GF-D8 (cell line): ENCODE measurements at regions not wholly inside any gene's neighbourhood (a gene's known extent, or its start where the extent isn't known, plus 50 kb on each side); places are given as distances from the start of the nearest gene placed in this dataset.

Source experiments
- DNase-seq: peaks from one replicate; lab custom pipeline; 2025; lab: John Stamatoyannopoulos, UW

DNA sequence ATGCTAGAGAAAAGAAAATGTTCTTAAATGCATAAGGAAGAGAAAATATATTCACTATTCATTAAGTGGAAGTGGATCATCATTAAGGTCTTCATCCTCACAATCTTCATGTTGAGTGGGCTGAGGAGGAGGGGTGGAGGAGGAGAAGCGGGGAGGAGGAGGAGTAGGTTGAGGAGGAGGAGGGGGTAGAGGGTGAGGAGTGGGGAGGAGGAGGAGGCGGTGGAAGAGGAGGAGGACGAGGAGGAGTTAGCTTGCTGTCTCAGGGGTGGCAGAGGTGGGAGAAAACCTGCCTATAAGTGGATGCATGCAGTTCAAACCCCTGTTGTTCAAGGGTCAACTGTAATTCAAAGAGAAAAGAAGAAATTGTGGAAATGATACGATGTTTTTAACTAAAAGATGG is 71.6 kb downstream of the MYEOV start:
- no peak for DNase-seq

DNA sequence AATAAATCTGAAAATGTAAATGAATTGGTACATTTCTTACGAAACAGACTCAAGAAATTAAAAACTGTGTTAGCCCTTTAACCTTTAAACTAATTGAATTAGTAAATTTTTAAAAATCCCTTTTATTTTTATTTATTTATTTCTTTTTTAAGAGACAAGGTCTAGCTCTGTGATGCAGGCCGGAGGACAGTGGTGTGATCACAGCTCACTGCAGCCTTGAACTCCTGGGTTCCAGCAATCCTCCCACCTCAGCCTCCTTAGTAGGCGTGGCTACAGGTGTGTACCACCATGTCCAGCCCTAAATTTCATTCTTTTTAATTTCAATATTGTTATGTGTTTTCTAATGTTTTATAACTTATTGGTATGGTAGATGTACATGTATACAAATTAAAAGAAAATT is 72.6 kb downstream of the MYEOV start:
- DNase-seq, result no peak

DNA sequence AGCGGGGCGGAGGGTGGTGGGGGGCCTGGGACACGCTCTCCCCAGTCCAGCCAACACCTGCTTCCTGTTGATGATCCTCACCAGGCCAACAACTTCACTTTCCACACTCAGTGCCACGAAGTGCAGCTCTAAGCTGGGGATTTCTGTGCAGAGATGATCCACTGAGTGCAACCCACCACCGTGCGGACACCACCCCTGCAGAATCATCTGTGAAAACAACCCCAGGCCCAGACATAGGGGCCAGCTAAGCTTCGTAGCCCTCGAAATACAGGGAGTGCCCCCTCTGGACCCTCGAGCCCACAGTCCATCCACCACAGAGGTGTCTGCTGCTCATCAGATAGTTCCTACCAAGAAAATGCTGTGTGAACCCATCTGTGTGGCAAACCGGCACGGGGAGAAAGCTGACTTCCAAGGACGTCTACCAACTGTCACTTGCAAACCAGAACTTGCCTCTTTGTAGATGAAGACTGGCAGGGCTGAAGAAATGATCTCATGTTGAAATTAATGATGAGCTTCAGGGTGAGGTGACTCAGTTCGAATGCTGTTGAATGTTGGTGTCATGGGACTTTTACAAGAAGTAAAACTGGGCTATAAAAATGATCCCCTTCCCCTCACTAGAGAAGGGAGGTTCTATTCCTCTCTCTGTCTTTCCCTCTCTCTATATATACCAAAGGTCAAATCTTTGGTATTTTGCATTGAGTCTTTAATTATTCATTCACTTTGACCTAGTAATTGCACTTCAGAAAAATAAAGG is 73.4 kb downstream of the MYEOV start:
- no peak for DNase-seq

DNA sequence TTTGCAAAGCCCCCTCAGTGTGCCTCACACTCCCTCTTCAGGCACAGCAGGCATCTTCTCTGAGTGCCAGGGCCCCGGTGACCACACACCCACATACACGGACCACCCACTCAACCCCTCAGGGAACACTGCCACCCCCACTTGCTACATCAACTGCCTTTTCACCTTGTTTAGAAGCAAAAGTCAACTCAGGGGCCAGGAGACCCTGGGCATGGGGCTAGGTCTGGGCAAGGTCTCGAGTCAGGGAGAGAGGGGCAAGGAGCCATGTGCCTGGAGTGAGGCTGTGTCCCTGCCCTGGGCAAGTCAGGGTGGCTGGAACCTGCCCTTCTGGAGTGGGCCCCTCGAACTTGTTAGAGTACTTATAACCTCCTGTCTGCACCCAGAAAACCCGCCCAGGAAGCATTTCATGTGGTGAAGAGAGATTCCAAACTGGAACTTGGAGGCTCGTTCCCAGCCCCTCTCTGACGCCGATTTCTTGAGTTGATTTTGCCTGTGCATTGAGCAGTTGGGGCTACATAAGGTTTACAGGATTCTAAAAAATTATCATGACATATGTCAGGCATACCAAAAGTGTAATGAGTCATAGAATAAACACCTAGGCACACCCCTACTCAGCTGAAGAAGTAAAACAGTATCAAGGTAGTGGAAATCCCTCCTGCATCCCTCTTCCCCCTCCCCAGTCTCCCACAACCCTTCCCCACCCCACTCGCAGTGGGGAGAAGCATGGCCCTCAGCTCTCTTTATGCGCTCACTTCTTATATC is 74.3 kb downstream of the MYEOV start:
- DNase-seq, result no peak

DNA sequence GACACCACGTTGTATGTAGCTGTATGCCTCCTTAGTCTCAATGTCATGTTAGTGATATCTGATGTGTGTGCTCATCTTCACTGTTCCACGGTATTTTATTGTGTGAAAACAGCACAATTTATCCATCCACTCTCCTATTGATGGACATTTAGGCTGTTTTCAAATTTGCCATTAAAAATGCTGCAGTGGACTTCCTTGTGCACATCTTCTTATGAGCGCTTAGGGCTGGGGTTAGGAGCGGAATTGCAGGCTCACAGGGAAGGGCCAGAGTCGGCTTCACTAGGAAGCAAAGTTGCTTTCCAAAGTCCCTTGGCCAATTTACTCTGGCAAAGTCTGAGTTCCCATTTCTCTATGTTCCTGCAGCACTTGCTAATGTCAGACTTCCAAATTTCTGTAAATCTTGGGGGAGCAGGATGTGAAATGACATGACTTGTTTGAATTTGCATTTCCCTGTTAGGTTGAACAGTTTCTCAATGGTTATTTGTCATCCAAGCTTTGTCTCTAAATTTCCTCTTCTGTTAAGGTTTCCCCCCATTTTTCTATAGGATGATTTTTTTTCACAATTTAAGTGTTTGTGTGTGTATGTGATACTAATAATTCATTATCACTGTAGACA is 75.4 kb downstream of the MYEOV start:
- no peak for DNase-seq

DNA sequence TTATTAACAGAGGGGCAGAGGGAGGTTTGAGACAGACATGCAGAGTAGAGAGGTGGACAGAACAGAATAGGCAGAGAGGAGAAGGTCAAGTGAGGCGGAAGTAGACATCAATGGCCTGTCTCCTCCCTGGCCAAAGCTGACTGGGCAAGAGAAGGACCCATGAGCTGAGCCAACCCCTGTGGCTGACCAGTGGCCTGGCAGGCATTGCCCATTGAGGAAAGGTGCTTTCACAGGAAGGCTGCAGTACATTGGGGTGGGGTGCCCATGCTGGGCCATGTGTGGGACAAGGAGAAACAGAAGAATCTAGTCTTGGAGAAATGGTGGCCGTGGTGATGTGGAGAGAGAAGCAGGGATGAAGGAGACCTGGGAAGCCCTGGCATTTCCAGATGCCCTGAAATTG is 76.0 kb downstream of the MYEOV start:
- DNase-seq, result no peak

DNA sequence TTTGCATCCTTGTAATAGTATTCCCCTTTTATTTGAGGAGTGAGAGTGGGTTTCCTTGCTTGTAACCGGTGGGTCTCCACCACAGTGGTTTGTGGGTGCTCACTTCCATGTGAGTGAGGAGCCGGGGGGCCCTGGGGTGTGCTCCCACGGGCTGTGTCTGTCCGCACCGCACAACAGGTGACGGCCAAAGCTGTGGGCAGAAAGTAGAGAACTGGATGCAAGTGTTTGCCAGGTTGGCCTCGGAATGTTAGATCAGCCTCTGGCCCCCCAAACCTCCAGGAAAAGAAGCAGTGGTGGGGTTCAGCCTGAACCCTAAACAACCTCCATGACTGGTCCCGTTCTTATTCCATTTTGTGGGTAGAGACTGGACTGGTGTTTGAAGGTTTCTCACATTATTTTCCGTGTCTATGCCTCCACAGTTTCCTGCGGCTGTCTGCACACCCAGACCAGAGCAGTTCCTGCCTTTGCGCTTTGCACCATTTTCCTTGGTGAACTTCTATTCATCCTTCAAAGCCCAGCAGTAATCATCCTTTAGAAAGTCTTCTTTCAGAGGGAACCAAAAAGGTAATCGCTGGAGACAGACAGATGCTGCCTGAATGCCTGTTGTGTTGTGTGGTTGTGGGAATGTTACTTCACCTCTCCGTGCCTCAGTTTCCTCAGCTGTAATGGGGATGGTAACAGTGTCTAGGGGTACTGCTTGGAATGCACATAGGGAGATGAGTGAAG is 77.2 kb downstream of the MYEOV start:
- DNase-seq, result no peak

DNA sequence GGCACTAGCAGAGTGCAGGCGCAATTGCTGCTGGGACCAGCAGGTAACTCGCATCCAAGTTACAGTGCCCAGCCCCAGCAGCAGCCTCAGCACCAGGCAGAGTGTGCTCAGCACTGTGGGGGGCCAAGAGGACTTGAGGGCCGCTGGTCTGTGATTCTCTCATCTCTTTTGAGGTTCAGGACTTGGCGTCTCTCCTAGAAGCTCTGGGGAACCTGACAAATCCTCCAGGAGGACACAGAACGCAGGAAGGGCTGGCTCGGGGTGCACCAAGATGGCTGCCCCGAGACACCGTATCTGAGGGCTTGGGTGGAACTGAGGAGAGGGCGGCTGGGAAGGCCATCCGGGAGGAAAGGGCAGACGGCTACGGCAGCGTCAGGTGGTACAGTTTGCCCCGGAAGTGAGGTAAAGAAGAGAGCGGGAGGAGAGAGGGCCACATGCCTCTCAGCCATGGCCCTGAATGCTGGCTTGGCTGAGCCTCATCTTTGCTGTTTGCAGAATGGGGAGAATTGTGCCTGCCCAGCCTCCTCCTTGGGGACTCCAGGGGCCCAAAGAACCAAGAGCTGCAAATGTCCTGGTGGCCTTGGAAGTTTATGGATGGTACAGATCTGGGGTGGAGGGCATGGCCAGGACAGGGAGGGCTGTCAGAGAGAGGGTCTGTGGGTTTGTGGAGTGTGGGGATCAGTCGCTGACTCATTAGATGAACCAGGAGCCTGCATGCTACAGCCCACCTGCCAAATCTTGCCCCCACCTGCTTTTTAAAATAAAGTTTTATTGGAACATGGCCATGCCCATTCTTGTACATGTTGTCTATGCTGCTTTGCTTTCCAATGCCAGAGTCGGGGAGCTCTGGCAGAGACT is 78.0 kb downstream of the MYEOV start:
- DNase-seq, result no peak

DNA sequence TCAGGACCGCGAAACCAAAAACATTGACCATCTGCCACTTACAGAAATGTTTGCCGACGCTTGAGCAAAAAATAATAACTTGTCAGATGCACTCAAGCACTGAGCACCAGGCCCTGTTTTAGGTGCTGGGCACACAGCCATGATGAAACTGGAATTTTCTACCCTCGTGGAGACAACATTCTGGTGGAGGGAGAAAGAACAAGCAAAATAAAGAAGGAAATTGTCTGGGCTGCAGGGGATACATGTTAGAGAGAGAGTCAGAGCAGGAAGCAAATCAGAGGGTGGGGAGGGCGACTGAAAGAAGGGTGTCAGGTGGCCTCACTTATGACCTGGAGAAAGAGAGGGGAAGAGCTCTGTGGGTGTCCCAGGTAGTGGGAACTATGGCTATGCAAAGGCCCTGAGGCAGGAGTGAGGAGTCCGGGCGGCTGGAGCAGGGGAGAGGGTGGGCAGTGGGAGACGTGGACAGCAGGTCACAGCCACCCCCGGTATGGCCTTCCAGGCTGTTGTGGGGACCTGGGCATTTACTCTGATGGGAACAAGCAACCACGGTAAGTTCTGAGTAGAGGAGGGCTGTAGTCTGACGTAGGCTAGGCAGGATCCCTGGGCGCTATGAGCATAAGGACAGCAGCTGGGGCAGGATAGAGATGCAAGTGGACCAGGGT is 78.8 kb downstream of the MYEOV start:
- DNase-seq, result no peak

DNA sequence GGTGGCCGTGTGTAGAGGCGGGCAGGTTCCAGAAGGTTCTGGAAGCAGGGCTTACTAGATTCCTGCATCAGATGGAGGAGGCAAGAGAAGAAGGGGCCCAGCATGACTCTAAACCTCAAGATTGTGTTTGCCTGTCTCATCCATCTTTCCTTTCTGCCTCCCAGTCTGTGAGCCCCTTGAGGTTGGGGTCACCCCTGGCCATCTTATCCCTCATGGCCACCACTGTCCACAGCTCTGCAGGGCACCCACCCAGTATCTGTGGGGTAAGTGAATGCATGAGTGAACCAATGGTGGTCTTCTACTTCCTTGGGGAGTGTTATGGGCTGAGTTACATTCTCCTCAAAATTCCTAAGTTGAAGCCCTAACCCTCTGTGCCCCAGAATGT is 79.3 kb downstream of the MYEOV start:
- DNase-seq, result no peak

DNA sequence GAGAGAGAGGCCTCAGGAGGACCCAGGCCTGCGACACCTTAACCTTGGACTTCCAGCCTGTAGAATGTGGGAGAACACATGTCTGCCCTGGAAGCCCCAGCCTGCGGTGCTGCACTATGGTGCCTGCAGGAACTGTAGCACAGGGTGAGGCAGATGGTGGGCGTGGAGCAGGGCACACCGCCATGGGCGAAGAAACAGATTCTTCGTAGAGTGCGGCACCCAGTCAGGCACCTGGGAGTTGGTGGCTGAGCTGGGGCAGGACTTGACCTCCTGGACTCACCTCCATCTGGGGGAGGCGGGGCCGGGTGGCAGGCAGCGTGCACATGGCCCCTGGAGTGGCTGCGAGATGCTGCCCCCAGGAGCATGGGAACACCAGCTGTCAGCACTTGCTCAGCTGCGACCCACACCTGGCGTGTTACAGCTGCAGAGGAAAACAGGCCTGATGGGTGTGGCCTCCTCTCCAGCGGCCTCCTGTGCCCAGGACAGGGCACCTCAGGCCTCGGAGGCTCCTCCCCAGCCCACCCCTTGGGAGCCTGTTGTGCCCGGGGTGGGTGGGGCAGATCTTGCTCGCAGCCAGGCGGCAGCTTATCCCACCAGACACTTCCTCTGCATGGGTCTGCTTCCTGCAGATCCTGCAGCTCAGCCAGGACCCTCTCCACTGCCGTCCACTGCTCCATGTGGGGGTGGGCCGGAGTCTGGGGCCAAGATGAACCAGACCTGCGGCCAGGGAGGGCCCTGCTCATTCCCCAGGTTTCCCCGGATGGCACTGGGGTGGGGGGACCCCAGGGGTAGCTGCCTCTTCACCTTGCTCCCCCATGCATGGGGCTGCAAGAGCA is 80.4 kb downstream of the MYEOV start:
- no peak for DNase-seq

DNA sequence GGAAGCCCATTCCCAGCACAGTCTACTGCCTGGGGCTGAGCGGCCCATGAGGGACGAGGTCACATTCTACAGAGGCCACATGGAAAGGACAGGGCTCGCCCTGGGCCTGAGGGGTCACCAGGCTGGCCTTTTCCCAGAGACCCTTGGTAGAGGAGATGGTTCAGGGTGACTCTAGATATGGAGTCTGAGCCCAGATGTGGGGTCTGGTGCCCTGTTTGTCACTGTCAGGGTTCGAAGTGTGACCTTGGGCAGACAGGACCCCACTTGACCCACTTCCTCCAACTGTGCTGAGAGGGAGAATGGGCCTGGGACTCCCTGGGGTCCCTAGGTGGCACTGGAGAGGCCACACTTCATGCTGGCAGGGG is 81.0 kb downstream of the MYEOV start:
- DNase-seq, result no peak

DNA sequence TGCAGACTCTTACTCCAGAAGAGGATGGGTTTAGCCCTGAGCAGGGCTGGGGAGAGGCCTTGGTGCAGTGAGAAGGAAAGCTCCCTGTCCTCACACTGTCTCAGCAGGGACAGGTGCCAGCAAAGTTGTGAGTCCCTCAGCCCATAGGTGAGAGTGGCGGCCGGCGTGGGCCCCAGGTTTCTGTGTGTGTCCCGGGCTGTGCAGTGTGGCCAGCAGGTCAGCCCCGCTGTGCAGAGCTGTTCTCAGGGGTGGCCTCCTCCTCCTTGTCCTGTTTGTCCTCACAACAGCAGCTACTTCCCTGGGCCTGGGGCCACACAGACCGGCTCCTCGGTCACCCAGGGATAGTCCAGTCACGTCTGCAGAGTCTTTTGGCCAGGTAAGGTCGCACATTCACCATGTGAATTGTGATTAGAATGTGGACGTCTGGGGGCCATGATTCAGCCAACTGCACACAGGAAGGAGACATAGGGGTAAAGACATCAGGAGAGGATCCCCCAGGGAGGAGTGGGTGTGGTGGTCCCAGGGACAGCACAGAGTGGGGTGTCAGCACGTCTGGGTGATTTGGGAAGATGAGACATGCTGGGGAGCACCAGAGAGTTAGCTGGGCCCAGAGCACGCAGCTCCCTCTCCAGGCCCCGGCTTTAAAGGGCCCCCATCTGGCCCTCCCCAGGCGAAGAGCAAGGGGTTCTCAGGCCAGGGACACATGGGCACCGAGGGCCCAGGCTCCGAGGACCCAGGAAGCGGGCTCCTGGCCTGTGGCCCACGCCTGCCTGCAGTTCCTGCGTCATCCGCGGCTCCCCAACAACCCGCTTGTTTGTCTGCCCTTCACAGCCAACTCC is 81.6 kb downstream of the MYEOV start:
- no peak for DNase-seq

DNA sequence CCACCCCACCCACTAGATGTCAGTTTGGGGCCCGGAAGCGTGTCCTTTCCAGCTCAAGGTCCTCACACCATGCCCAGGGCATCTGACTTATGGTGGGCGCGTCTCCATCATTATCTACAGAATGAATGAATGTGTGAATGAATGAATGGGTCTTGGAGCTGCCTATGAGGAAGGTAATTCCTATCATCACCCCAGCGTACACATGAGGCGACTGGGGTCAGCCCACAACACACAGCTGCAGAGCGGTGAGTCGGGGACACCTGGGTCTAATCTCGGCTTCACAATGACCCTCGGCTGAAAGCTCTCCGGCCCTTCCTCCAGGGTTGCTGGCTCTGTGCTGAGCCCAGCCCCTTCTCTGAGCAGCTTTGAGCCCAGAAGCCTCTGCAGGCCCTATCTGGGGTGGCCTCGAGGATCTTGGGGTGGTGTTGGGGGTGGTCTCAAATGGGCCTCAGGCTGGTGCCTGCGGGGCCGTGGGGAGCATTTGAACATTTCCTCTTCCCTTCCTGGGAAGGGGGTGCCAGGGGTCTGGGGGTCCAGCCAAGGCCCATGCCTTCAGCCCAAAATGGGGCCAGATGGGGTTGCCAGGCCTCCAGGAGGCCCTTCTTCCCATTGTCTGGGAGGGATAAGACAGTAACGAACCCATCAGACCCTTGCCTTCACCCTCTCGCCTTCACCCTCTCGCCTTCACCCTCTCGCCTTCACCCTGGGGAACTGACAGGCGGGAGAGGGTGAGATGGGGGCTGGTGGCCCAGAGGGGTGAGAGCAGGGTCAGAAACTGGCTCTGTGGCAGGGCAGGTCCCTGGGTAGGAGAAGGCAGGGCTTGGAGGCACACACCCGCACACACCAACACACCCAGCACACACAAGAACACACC is 82.4 kb downstream of the MYEOV start:
- DNase-seq, result no peak

DNA sequence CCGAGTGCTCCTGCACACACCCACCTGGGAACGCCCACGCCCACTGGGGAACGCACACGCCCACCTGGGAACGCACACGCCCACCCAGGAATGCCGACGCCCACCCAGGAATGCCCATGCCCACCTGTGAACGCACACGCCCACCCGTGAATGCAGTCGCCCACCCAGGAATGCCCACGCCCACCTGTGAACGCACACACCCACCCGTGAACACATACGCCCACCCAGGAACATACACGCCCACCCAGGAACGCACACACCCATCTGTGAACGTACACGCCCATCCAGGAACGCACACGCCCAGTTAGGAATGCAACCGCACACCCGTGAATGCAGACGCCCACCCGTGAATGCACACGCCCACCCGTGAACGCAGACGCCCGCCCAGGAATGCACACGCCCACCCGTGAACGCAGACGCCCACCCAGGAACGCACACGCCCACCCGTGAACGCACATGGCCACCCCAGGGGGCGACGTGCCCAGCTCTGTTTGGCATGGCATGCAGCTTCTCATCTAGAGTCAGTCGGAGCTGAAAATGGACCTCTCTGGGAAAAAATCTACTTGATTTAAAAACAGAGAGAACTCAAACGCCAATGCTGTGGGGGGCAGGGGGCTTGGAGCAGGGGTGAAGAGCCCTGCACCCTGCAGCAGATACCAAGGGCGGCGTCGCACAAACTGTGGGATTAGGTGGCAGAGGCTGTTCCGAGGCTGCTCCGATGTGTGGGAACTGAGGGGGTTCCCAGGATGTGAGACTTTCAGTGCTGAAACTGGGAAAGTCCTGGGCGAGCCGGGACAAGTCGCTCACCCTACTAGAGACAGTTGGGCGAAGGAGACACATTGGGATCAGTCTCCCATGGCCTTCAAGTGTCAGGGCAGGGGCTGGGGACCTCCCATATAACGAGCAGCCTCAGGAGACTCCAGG is 83.3 kb downstream of the MYEOV start:
- DNase-seq, result no peak

DNA sequence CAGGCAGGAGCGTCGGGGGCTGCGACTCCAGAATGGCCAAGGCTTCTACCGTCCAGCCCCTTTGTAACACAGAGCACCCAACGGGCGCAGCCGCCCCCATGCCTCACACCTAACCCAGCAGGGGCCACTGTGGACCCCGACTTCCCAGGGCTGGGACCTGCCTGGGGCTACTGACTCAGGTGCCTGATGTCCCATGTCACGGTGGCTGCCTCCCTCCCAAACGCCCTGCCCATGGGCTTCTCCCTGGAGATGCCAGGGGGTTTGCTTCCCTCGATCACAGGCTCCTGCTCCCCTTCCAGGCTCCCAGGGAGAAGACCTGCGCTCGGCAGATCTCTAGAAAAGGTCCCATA is 84.0 kb downstream of the MYEOV start:
- DNase-seq, result no peak
